HG03575 (cell line): ENCODE measurements at regions not wholly inside any gene's neighbourhood (a gene's known extent, or its start where the extent isn't known, plus 50 kb on each side); places are given as distances from the start of the nearest gene placed in this dataset.

Experiments
- ATAC-seq: cut with Tn5 transposase; IDR thresholded peaks from one replicate; pipeline ENCODE4 v1.9.1; 2021; ENCODE audit not compliant: unreplicated experiment, insufficient number of reproducible peaks, low FRiP score; ENCODE audit errors: extremely low read depth

- no peak for ATAC-seq
These were observed 233.0 kb upstream of the SGCD start for GRCh38 chr5:156094001-156094400.

DNA sequence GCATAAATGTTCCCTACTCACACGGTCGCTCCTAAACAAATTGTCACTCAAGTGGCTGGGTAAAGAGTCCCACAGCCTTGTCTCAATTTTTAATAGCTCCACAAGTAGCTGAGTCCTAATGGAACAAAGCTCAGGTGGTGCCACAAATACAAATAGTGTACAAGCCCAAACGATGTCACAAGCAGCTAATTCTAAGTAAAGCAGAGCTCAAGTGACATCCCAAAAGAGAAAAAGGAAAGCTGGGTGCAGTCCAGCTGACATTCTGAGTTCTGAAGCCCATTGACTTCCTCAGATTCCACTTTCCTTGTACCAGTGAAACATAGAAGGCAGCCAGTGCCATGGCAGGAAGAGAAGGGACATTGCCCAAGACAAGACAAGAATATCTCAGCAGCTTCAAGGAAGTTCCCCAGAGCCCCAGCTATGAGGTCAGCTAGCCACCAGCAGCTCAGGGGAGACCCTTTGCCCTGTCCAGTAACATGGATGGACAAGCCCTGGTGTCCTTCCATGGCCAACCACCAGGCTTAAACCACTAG is 231.2 kb upstream of the SGCD start:
- ATAC-seq = no peak

GRCh38 chr5:156096259-156096658 is 230.7 kb upstream of the SGCD start:
- ATAC-seq = no peak

DNA sequence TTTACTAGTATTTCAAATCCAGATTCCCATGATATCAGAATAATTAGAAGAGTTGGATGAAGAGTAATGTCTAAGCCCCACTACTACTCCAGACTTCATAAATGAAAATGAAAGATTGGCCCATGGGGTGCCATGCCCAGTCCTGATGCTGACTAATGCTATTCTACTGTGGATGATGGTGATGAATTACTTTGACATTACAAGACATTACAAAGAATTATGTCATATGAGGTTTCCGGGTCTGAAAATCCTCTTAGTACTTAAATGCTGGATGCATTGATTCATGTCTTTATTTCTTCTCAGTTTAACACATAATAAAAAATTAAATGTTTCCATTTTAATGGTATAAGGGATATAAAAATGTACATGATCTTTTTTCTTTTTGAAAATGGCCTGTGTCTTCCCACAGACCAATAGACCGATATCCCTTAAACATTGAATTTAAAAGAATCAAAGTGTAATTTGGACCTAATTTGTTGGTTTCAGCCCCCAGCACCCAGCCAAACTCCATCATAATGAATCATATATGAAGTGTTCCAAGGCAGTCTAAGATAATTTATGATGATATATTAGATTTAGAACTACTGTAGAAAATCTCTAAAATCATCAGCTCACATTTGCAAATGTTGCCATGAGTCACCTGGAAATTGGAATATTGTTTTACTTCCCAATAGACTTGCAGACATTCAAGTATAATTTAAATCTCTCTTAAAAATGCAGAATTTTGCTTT is 223.6 kb upstream of the SGCD start:
- no peak for ATAC-seq

DNA sequence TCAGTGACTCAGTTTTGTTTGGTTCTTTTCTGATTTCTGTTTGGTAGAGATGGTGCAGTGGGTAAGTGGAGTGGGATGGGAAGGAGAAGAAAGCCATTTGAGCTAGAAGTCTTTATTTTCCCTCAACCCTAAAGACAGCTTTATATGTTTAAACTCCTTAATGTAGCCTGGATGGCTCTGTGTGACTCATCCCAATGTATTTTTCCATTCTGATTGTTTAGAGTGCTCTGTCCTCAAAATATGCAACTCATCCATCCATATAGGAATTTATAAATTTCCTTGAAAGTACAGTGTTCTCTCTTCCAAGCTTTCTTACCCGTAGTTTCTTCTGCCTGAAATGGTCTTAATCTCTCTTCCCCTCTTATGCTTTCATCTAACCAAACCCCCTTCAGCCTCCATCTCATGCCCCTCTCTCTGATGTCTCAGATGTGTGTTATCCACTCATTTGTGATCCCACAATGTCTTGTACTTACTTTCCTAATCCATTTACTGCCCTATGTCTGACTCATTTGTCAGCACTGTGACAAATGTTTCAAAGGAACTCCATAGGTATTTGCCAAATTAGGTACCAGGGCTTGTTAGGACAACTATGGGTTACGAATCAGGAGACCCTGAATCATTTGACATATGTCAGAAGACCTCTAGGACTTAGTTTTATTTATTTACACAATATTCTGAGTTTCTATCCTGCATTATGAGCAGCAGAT is 217.5 kb upstream of the SGCD start:
- ATAC-seq = no peak

GRCh38 chr5:156119692-156120091 is 207.3 kb upstream of the SGCD start:
- ATAC-seq = no peak

DNA sequence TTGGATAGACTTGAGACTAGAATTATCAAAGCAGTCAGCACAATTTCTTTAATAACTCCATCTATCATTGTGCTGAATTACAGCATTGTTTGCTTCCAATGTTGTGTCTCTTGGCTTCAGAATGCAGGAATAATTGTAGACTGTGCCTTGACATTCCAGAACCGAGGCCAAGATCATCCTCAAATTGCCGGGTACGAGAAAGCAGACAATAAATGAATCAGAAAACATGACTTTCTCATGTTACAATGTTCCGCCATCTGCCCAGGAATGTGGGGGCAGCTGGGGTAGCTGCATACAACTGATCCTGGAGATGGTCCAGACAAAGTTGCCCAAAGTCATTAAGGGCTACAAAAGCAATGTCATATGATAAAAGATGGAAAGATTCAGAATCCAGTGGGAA is 206.2 kb upstream of the SGCD start:
- no peak for ATAC-seq

- no peak for ATAC-seq
These were observed 205.7 kb upstream of the SGCD start for GRCh38 chr5:156121234-156121633.

DNA sequence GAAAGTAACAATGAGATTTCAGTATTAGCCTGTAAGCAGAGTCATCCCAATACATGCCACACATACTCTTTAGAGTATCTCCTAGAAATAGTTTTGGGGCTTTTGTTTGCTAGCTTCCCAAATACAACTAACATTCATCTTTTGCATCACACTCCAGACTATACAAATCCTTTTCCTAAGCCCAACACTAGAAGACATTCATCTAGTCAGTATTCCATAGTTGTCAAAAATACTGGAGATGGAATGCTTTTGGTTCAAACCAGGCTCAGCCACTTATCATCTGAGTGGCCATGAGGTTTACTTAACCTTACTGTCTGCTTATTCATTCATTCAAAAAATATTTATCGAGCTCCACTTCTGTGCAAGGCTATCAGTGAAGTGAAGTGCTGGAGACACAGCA is 205.1 kb upstream of the SGCD start:
- ATAC-seq = no peak

DNA sequence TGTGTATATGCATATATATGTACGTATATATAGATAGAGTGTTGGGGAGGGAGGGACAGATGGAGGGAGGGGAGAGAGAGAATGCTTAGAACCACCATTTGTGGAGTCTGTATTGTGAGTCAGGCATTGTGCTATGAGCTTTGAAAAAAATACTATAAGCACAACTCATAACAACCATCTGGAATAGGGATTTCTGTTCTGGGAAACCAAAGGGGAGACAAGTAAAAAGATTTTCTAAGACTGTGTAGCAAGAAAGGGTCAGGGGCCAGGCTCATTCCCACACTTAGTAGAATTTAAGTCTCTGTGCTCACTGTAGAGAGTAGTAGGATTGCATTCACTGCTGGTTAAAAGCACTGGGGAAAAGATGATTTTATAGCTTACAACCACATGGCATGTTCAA is 202.3 kb upstream of the SGCD start:
- no peak for ATAC-seq

DNA sequence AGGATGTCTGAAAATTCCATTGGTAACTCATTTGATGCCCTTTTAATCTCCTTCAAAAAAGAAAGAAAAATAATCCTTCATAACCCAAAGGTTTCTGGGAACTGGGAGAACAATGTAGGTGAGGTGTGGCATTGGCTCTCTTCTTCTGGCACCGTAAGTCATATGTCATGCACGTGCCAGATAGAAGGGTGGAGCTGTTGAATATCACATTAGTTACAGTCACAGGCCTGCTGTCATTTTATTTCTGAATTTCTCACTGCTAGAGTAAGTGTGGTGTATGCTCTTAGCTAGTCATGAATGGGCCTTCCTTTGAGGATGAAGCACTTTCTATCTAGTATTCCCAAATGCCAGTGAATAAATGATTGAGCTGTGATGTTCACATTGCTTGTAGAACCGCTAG is 201.8 kb upstream of the SGCD start:
- ATAC-seq = no peak

DNA sequence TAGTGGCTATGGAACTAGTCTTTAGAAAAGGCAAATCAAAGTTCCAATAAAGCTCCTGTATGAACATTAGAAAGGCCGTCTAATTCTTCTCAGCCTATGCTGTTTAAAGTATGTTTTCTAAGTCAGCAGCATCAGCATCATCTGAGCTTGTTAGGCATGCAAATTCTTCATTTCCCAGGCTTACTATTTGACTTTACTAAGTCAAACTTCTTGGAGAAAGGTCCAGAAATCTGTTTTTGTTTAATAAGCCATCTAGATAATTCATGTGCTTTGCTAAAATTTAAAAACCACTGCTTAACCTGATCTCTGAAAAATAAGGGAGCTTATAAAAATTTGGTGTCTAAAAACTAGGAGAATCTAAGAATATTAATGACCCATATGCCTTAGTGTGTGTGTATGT is 200.2 kb upstream of the SGCD start:
- no peak for ATAC-seq

DNA sequence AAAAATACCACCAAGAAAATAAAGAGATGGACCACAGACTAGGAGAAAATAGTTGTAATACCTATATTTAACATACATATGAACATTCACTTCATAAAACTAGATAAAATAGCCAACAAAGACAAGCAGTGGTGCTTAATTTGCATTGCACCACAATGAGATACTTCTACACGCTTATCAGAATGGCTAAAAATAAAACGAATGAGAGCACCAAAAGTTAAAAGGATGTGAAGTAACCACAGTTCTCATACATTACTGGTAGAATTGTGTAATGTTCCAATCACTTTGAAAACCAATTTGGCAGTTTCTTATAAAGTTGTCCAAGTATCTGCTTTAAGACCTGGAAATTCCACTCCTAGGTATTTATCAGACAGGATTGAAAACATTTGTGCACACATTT is 198.9 kb upstream of the SGCD start:
- no peak for ATAC-seq

- no peak for ATAC-seq
These were observed 192.7 kb upstream of the SGCD start for GRCh38 chr5:156134216-156134615.

- ATAC-seq = no peak
These were observed 191.4 kb upstream of the SGCD start for GRCh38 chr5:156135531-156135930.

DNA sequence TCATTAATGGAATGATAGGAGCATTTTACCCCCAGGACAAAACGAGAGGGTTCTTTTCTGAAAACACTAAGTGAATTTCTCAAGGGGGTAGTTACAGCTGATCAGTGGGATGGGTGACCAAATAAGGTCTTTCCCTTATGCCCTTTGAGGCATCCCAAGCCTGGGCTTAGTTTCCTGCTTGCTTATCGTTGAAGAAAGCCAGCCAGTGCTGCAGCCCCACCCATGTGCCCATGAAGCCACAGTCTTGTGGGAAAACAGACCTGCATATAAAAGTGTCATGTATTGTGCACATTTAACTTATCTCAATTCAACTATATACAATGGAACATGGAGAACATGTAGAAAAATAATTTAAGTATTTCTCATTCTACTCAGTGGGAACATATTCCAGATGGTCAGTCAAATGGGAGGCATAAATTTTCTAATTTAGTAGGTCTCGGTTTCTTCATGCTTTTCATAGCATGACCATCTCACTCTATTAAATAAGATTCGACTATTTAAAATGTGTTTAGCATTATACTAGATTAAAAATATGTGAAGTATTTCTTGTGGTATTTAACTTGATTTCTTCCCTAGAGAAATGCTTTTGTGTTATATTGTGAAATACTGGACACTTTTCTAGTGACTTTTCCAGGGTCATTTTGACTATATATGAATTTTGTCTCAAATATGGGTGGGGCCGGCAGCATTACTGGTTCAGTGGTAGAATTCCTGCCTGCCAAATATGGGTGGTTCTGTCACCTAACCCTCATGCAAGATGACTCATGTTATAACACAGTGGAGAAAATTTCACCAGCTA is 189.7 kb upstream of the SGCD start:
- ATAC-seq = no peak

- ATAC-seq = no peak
These were observed 184.1 kb upstream of the SGCD start for GRCh38 chr5:156142867-156143266.

DNA sequence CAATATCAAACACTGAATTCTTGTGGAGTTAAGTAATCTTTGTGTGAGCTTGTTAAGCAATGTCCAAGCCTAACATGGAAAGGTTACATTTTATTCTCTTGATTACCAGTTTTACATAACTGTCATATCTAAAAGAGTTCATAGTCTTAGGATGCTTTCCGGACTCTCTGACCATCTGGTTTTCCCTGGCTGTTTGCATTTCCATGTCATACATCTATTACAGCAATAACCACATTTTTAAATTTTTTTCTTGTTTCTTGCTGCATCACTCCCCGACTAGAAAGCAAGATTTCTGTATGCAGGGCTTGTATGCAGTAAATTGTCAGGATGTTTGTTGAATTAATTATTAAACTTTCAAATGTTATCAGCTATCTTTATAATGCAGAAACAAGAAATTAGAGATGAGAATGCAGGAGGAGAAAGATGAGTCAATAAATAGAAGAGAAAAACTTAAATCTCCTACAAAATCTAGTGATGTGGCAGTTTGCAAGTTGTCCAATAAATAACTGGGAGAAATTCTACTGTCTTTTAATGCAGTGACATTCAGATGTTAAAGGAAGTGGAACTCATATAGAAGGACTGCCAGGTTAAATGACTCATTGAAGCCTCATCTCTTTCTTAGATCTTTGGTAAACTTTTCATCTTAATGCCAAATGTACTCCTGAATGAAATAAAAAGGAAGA is 179.6 kb upstream of the SGCD start:
- ATAC-seq = no peak

GRCh38 chr5:156147944-156148285 is 179.0 kb upstream of the SGCD start:
- no peak for ATAC-seq
